ENCODE measurements at regions not wholly inside any gene's neighbourhood (a gene's known extent, or its start where the extent isn't known, plus 50 kb on each side); places are given as distances from the start of the nearest gene placed in this dataset.
"Not testable (repeated sequence)": the region's sequence is repeated elsewhere in the genome, so short reads cannot be mapped to it uniquely, and the experiment has no call there.

DNA sequence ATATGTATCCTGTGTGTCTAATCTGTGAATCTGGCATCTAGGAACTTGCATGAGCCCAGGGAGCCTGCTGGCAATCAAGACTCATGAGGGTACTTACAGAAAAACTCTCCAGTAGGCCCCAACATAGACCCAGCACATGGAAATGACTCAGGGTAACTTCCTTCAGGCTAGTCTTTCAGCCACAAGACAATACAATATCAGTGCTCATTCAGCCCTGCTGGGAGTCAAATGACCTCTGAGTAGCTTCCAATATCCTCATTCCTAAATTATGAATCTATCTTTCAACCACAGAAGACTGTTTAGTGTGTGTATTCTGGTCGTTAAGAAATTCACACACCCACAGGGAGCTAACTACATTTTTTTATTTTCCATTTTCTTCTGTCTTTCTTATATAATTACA lies 1273.0 kb downstream of the EFNA5 start:
- TF ChIP-seq, protein P1, sequence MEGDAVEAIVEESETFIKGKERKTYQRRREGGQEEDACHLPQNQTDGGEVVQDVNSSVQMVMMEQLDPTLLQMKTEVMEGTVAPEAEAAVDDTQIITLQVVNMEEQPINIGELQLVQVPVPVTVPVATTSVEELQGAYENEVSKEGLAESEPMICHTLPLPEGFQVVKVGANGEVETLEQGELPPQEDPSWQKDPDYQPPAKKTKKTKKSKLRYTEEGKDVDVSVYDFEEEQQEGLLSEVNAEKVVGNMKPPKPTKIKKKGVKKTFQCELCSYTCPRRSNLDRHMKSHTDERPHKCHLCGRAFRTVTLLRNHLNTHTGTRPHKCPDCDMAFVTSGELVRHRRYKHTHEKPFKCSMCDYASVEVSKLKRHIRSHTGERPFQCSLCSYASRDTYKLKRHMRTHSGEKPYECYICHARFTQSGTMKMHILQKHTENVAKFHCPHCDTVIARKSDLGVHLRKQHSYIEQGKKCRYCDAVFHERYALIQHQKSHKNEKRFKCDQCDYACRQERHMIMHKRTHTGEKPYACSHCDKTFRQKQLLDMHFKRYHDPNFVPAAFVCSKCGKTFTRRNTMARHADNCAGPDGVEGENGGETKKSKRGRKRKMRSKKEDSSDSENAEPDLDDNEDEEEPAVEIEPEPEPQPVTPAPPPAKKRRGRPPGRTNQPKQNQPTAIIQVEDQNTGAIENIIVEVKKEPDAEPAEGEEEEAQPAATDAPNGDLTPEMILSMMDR (IDR thresholded peaks at IDR 0.05; ENCODE audit: extremely low read depth, missing control alignments), result no peak
- no peak for DNase-seq (ENCODE audit: low spot score)

DNA sequence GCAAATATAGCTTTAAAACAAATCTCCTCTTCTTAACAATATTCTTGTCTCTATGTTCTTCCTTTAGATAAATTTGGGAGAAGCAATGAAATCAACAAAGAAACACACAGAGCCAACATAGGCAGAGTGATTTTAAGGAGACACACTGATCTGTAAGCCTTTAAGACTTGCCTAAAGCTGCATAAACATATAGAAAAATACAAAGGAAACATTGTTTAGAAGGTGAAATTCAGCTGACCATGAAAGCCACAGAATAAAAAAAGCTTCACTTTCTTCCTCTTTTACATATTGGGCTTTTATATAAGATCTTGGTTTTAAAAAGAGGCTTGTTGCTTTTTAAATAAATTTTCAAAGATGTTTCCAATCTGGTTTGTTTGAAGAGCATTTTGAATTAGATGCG lies 1277.5 kb downstream of the EFNA5 start:
- no peak for DNase-seq (ENCODE audit: low spot score)
- TF ChIP-seq, protein P1 (IDR thresholded peaks at IDR 0.05; ENCODE audit: extremely low read depth, missing control alignments), result no peak

DNA sequence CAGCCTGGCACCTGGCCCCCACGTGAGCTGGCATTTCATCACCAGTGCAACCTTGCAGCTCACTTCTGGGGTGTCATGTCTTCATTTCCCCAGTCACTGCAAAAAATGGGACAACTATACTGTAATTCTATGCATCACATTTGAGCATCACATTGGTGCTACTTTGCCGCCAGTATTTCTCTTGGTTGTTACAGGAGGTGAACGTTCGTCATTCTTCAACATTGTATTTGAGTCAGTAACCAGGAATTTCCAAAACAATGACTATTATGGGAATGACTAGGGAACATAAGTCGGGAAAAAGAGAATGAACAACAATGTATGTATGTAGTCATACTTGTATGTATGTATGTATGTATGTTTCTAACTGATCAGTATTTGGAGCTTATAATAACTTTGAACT lies 1278.0 kb downstream of the EFNA5 start:
- TF ChIP-seq, protein P1 (IDR thresholded peaks at IDR 0.05; ENCODE audit: extremely low read depth, missing control alignments), result no peak
- DNase-seq (ENCODE audit: low spot score), result no peak

DNA sequence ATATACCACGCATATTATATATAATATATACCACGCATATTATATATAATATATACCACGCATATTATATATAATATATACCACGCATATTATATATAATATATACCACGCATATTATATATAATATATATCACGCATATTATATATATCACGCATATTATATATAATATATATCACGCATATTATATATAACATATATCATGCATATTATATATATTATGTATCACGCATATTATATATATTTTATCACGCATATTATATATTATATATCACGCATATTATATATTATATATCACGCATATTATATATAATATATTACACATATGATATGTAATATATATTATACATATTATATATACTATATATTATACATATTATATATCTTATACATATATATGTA lies 1283.0 kb downstream of the EFNA5 start:
- not testable (repeated sequence) for DNase-seq (ENCODE audit: low spot score)

DNA sequence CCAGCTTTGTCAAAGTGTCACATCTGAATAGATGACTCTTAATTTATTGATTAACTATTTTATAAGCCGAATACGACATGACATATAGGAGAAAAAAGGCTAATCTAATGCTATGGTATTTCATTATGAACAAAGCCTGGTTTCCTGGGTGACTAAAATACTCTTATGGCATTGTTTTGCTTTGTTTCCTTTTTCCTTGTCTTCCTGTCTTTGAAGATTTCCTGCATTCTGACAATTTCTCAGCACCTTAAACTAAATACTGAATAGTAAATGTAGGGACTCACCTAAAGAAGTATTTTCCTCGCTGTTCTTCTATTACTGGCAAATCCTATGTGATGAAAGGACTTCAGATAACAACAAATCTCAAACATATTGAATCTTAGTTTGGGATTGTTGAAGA lies 1284.5 kb downstream of the EFNA5 start:
- TF ChIP-seq, protein P1 (IDR thresholded peaks at IDR 0.05; ENCODE audit: extremely low read depth, missing control alignments), result no peak
- no peak for DNase-seq (ENCODE audit: low spot score)

DNA sequence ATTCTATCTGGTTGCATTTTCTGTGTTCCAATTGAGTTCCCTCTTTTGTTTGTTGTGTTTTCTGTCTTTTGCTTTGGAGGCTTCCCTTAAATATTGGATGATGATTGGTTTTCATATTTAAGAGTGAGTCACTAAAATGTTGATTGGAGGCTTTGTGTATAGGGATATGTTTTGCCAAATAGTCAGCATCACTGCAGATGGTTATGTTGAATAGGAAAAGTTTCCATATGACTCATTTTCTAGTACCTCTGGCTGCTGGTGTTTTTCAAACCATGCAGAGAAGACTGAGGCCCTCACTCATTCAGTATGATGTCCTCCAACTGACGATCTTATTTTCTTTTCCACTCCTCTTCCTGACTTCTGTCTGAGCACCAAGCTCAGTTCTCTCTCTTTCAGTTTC lies 1290.0 kb downstream of the EFNA5 start:
- no peak for DNase-seq (ENCODE audit: low spot score)
- TF ChIP-seq, protein P1 (IDR thresholded peaks at IDR 0.05; ENCODE audit: extremely low read depth, missing control alignments), result no peak

DNA sequence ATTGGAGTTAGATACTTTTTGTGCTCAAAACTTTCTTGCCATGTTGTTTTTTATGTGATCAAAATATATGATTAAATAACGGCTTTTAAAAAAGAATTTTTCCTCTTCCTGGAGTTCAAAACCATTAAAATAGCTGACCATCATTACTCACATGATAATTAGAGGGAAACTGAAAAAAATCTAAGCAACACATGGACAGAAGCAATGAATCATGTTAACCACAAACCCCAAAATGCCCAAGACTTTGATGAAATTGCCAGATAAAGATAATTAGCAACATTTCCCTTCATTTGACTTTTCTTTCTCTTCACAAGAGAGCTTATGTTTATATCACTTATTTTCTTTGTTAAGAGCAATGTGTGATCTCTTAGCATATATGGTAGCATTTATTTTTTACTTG lies 1294.2 kb downstream of the EFNA5 start:
- TF ChIP-seq, protein P1 (IDR thresholded peaks at IDR 0.05; ENCODE audit: extremely low read depth, missing control alignments), result no peak
- DNase-seq (ENCODE audit: low spot score), result no peak

DNA sequence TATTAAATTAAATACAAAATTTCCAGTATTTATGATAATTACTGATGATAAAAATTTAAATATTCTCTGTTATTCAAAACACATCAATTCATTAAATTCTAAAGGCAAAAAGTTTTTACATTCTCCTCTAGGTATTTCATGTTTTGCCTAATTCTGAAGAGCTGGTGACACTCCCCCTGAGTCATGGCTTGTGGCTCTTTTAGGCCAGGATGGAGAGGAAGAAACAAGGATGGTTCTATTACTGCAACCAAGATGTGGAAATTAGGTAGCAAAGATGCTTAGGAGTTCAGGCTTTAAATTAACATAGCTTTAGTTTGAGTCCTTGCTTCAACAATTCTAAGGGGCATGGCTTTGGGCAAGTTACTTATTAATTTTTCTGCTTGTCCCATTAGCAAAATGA lies 1295.8 kb downstream of the EFNA5 start:
- DNase-seq (ENCODE audit: low spot score), result no peak
- TF ChIP-seq, protein P1 (IDR thresholded peaks at IDR 0.05; ENCODE audit: extremely low read depth, missing control alignments), result no peak
